ENCODE measurements at regions not wholly inside any gene's neighbourhood (a gene's known extent, or its start where the extent isn't known, plus 50 kb on each side); places are given as distances from the start of the nearest gene placed in this dataset.
A peak's percentile ranks its signal among the peaks of the same experiment; 100 is the strongest.
"Not testable (repeated sequence)": the region's sequence is repeated elsewhere in the genome, so short reads cannot be mapped to it uniquely, and the experiment has no call there.

DNA sequence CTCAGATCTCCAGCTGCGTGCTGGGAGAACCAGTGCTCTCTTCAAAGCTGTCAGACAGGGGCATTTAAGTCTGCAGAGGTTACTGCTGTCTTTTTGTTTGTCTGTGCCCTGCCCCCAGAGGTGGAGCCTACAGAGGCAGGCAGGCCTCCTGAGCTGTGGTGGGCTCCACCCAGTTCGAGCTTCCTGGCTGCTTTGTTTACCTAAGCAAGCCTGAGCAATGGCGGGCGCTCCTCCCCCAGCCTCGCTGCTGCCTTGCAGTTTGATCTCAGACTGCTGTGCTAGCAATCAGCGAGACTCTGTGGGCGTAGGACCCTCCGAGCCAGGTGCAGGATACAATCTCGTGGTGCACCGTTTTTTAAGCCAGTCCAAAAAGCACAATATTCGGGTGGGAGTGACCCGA lies 864.4 kb downstream of the GBE1 start:
- DNase-seq: not testable (repeated sequence)

DNA sequence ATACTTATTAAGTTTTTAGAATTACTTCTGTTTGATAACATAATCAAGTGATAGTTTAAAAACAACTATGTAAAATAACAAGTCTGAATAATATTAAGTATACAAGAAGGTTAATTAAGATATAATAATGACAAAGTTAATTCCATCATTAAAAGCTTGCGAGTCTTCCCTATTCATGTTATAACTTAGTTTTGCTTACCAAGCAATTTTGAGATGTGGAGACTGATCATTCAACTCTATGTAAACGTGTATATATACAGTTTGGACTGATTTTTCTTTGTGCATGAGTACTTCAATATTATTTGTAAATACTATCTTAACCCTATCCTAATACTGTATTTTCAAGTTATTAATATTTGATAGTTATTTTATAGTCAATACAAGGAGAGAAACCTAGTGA lies 870.9 kb downstream of the GBE1 start:
- DNase-seq: no peak

DNA sequence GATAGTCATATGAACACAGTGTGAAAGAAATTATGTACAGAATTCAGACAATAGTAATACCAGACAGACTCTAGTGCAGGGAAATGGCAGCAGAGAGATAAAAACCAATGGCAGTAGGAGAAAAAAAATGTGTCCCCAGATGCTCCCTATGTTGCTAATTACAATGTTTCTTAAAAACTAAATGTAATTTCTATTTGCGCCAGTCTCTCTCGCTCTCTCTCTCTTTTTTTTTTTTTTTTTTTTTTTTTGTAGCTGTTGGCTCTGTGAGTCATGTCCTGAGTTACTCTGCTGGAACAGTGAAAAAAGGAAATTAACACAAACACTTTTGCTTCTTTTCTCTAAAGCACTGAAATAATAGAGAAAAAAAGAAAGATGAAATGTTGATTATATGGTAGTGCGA lies 871.9 kb downstream of the GBE1 start:
- DNase-seq: no peak

DNA sequence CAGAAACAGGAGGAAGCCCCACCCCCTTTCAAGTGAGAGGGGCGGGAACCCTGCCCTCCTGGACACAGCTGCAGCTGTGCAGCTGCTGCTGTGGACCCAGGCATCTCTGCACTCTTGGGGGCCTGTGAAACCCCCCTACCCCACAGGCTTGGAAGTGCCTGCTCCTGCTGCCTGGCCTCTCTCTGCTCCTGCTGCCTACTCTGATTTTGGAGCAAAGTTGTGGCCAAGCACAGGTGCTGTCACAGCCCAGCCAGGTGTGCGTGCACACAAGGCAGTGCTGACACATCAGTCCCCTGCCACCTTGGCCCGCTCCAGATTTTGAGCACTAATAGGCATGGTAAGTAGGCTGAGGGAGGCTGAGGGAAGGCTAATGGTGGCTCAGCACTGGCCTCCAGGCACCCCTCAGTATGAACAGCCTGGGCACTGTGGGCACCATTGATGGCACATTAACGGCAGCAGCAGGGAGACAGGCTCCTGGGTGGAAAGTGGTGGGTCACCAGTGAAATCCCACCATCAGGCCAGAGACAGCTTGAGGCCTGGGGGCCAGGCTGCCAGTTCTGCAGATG lies 890.9 kb downstream of the GBE1 start:
- no peak for DNase-seq

DNA sequence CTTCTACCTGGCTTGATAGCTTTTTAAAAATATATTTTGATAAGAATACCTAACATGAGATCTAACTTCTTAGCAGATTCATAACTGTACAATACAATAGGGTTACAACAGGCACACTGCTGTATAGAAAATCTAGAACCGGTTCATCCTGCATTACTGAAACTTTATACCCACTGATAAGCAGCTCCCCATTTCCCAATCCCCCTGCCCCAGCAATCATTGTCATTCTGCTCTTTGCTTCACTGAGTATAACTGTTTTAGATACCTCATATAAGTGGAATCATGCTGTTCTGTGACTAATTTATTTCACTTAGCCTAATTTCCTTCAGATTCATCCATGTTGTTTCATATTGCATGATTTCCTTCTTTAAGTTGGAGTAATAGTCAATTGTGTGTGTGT lies 906.0 kb downstream of the GBE1 start:
- DNase-seq: no peak

DNA sequence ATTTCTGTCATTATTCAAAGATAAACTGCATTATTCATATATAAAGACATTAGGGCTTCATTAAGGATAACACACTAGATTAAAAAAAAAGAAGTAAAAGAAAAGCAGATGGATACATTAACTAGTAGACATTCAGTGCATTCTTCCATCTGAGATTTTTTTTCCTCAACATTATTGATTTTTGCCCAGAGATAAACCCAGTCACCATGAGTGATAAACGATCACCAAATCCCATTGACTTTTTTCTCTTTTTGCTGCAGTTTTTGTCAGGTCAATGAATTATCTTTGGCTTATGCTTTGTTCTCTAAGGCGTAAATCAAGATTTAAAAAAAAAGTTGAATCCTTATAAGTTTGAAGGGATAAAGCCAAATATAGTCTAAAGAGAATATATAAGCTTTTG lies 925.0 kb downstream of the GBE1 start:
- DNase-seq: no peak

DNA sequence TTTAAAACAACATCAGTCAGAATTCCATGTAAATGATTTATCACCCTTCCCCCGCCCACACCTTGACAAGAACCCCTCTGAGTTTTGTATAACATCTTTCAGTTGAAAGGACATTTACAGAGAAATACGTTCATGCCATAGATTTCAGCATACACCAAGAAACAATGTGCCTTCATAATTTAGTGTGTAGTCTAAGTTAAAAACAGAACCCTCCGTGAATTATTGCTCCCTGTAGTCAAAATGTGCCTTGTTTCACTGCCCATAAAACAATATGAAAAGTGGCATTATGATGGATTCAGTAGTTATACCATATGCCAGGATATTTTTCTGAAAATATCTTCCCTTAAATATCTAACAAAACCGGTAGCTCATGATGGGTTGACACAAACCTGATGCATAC lies 953.9 kb downstream of the GBE1 start:
- no peak for DNase-seq

DNA sequence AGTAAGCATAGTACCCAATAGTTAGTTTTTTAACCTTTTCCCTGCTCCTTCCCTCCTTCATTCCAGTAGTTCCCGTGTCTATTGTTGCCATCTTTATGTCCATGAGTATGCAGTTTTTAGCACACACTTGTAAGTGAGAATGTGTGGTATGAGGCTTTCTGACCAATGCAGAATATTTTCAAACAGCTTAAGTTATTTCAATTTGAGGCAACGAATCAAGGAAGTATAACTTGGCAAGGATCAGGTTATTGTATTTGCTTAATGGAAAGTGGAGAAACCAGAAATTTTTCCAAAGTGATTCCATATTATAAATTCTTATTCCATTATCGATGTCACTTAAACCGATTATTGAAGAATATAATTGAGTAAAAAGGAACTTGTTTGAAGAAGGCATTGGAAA lies 954.8 kb downstream of the GBE1 start:
- DNase-seq: no peak

DNA sequence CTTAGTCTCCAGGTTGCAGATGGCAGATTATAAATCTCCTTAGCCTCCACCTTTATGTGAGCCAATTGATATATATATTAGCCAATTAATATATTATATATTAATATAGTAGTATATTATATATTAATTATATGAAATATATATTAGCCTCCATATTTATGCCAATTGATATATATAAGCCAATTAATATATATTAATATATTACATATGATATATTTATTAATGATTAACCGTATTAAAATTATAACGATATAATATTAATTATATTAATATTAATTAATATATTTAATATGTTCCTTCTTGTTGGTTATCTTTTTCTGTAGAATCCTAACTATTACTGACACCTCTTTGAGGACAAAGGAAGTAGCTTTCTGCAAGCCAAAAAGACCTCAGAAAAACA lies 972.5 kb downstream of the GBE1 start:
- DNase-seq: no peak

DNA sequence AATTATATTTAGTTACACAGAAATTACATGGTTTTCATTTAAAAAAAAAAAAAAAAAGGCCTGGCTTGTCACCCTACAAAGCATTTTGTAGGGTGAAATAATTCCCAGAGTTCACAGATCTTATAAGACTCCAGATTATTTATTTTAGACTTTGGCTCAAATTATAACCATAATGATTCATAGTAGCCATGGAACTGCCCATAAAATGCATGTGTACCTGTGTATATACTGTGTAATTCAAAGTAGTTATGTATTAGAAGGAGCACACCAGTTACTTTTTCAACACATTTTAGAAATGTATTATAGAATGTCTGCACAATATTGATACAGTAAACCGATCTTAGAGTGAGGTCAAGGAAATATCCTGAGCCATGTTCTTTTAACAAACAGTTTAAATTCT lies 975.6 kb downstream of the GBE1 start:
- DNase-seq: no peak

DNA sequence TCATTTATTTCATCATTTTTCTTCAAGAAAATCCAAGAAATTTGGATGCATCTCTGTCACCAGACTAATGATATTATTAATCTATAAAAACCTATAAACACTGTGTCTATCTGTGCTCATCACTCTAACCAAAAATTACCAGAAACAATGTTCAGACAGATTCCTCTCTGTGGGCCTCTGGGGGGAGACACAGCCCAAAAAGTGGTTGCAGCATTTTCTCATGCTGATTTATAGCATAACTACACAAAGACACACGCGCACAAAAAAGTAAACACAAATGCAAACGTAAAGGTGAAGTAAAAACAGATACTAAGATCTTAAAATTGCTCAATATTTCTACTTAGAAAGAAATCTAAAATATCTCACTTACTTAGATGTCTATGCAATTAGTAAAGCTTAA lies 976.0 kb downstream of the GBE1 start:
- peak; percentile 32 for DNase-seq

DNA sequence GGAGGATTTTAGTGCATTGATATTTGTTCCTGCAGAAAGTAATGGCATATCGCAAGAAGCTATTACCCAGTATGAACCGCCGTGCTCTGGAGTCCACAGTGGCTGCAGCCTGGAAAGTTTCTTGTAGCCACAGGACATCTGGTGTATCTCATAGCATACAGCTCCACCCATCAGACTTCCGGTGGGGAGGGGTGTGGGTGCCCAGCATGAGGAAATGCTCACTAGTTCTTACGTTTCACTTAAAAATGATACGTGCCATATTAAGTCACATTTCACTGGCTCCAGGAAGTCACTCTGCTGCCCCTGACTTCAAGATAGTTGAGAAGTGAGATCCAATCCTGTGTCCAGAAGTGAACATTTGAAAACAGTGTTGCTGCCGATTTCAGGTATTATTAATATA lies 990.4 kb downstream of the GBE1 start:
- DNase-seq: peak; percentile 76

DNA sequence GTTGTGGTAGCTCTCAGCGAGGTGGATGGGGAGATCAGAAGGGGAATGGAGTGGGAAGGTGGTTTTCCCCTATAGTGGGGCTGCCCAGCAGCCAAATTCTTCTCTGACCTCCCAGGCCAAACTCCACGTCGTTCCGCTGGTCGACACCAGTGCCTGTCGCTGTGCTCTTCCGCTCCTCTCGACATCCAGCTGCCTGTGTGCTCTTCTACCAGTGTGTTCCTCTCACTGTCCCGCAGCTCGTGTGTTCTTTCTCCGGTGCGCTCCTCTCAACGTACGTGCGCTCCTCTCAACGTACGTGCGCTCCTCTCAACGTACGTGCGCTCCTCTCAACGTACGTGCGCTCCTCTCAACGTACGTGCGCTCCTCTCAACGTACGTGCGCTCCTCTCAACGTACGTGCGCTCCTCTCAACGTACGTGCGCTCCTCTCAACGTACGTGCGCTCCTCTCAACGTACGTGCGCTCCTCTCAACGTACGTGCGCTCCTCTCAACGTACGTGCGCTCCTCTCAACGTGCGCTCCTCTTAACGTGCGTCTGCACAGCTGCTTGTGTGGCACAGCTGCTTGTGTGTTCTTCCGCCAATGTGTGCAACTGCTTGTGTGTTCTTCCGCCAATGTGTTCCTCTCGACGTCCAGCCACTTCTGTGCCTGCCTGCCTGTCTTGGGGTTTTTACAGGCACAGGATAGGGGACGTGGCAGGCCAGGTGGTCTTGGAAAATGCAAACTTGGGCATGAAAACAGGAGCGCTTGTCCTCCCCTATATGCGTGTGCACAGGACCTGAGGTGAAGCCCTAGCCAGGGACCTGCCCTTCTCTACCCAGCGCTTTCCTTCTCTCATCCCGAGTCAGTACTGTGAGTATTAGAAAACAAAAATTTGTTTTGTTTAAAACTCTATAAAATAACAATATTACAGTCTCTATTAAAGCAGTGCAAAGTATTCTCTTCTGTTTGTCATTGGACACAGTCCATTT lies 991.1 kb downstream of the GBE1 start:
- no peak for DNase-seq

DNA sequence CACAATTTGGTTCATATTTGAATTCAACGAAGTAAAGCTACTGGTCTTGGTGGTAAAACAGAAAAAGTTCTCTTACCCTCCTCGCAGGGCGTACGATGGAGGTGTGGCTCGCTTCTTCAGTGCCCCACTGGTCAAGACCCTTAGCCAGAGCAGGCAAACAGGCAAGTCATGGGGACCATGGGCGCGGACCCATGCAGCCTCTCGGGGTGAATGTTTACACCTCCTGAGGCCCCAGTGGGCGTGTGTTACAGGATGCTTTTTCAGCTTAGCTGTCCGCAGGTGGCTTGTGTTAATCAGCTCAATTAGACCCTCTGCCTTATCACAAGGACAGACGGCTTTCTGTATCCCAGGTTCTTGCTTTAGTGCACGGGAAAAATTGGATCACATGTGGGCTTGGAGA lies 991.8 kb downstream of the GBE1 start:
- no peak for DNase-seq

DNA sequence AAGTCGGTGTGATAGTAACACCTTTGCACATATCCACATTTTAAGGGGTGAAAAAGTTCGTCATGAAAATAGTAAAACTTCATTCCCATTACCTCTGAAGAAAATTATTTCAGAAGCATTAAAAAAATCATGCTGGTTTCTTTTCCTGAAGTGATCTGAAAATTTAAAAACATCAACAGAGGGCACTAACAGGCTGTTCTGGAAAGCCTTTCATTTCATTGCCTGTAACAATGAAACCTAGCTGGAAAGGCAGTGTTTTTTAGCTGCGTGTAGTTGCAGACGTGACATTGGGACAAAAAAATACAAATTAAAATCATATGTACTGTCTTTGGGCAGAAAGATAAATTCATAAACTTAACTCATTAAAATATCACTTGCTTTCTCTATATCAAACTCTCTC lies 993.8 kb downstream of the GBE1 start:
- peak; percentile 60 for DNase-seq

DNA sequence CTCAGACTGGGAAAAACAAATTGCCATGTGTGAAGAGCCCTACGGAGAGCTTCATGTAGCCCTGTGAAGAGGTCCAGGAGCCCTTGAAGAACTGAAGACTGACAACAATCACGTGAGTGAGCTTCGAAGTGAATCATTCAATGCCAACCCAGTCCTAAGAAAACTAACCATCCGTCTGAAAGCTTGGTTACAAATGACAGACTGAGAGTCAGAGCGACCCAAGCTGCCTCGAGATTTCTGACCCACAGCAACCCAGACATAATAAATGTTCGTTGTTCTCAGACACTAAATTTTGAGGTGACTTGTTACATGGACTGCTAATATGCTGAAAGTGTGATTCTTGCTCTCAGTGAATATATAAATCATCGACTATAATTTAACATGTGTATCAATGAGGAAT lies 987.2 kb upstream of the ROBO1 start:
- DNase-seq: no peak

DNA sequence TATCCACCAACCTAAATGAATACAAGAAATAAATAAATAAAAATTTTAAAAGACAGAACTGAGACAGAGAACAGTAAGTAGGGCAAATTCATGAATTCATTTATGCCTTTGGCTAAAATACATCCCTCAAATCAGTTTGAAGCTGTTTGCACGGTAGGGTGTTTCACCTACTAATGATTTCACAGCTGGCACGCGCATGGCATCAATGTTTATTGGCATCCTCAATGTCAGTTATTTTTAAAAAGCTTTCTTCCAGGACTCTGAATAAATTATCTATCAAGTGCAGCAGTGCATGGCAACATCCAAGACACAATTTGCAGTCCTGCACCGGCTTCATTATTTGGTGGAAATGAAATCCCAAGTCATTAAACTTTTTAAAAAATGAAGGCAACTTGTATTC lies 985.2 kb upstream of the ROBO1 start:
- DNase-seq: no peak

DNA sequence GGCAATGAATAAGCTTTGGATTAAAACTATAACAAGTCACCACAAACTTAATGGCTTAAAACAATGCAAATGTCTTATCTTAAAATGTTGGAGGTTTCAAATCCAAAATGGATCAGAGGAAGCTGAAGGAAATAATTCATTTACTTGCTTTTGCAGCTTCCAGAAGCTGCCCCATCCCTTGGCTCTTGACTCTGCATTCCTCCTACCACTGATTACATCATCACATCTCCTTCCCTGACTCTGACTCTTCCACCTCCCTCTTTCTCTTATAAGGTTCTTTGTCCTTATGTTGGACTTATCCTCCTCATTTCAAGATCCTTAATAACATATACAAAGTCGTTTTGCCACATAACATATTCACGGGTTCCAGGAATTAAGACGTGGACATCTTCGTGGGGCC lies 982.8 kb upstream of the ROBO1 start:
- no peak for DNase-seq

DNA sequence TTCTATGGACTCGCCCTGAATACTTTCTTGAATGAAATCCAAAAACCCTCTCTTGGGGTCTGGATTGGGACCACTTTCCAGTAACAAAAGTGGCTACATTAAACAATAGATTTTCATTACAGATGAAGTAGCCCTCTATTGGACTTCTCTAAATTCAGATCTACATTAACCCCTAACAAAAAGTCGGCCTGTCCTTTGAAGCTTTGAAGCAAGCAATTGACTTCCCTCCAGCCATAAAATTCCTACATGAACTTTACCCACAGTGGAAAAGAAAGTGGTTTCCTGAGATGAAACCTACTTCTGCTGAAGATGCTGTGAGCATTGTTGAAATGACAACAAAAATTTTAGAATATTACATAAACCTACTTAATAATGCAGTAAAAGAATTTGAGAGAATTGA lies 967.1 kb upstream of the ROBO1 start:
- no peak for DNase-seq

DNA sequence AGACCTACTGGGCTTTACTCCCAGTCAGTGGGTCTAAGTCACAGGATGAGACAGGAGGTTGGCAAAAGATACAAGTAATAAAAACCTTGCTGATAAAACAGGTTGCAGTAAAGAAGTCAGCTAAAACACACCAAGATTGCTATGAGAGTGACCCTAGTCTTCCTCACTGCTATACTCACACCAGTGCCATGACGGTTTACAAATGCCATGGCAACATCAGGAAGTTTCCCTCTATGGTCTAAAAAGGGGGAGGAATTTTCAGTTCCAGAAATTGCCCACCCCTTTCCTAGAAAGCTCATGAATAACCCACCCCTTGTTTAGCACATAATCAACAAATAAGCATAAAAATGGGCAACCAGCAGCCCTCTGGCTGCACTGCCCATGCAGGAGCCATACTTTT lies 966.7 kb upstream of the ROBO1 start:
- DNase-seq: peak; percentile 63

DNA sequence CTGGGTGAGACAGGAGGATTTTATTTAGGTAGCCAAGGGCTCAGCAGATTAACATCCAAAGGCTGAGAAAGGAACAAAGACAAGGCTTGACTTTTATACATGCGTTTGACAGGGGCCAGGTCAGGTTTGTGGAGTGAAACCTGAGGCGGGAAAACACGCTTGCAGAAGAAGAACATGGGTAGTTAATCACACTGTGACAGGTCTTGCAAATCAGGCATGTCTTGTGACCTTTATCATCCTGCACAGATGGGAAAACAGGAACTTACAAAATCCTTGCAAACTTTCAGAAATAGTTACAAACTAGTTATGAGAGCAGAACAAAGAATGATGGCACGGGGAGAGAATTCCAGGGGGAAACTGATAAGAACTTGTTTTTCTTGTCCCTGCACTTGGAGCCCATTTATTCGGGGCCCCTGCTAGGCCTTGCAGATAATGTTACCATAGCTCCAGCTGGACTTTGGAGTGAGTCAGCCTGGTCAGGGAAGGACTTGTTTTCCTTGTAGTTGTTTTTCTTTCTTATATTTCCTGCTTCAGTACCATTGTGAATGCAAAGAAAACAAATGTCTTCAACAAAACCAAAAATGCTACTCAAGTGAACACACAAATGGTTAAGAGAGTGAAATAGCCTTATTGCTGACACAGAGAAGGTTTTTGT lies 965.9 kb upstream of the ROBO1 start:
- DNase-seq: peak; percentile 92

DNA sequence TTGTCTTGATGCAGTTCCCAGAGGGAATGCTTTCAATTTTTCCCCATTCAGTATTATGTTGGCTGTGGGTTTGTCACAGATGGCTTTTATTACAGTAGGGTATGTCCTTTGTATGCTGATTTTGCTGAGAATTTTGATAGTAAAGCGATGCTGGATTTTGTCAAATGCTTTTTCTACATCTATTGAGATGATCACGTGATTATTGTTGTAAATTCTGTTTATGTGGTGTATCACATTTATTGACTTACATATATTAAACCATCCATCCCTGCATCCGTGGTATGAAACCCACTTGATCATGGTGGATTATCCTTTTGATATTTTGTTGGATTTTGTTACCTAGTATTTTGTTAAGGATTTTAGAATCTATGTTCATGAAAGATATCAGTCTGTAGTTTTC lies 959.8 kb upstream of the ROBO1 start:
- DNase-seq: not testable (repeated sequence)

DNA sequence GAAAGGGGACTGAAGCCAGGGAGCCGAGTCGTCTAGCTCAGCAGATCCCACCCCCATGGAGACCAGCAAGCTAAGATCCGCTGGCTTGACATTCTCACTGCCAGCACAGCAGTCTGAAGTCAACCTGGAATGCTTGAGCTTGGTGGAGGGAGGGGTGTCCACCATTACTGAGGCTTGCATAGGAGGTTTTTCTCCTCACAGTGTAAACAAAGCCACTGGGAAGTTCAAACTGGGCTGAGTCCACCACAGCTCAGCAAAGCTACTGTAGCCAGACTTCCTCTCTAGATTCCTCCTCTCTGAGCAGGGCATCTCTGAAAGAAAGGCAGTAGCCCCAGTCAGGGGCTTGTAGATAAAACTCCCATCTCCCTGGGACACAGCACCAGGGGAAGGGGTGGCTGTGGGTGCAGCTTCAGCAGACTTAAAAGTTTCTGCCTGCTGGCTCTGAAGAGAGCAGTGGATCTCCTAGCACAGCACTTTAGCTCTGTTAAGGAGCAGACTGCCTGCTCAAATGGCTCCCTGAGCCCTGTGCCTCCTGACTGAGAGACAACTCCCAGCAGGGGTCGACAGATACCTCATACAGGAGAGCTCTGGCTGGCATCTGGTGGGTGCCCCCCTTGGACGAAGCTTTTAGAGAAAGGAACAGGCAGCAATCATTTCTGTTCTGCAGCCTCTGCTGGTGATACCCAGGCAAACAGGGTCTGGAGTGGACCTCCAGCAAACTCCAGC lies 942.0 kb upstream of the ROBO1 start:
- DNase-seq: not testable (repeated sequence)

DNA sequence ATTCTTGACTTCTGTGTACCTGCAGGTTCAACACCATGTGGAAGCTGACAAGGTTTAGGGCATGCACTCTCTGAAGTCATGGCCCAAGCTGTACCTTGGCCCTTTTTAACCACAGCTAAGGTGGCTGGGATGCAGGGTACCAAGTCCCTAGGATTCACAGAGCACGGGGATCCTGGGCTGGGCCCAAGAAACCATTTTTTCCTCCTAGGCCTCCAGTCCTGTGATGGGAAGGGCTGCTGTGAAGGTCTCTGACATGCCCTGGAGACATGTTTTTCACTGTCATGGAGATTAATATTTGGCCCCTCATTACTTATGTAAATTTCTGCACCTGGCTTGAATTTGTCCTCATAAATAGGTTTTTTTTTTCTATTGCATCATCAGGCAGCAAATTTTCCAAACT lies 937.5 kb upstream of the ROBO1 start:
- no peak for DNase-seq
